H9 (cell line): ENCODE measurements at regions not wholly inside any gene's neighbourhood (a gene's known extent, or its start where the extent isn't known, plus 50 kb on each side); places are given as distances from the start of the nearest gene placed in this dataset.

Source experiments
- DNase-seq: peaks from one replicate; pipeline ENCODE4 v3.0.0-alpha.2; 2017
- H2AFZ ChIP-seq: one replicate; pipeline ENCODE4 v1.6.1; 2013; ENCODE audit warnings: mild to moderate bottlenecking, low read length, control low read depth, moderate library complexity
- H2AK5ac ChIP-seq: 2 replicates; pipeline ENCODE4 v1.6.1; 2013; ENCODE audit warnings: low read length, control low read depth, mixed read lengths; ENCODE audit not compliant: insufficient read length
- H2BK120ac ChIP-seq: one replicate; pipeline ENCODE4 v1.6.1; 2013; ENCODE audit warnings: low read depth, mild to moderate bottlenecking, low read length, control low read depth, inconsistent platforms; ENCODE audit not compliant: poor library complexity, severe bottlenecking
- H2BK12ac ChIP-seq: 2 replicates; pipeline ENCODE4 v1.6.1; 2013; ENCODE audit warnings: low read length, control low read depth, mixed read lengths, low read depth; ENCODE audit not compliant: insufficient read length
- H2BK15ac ChIP-seq: 2 replicates; pipeline ENCODE4 v1.6.1; 2013; ENCODE audit warnings: low read depth, low read length, control low read depth
- H2BK20ac ChIP-seq: one replicate; pipeline ENCODE4 v1.6.1; 2013; ENCODE audit warnings: low read depth, mild to moderate bottlenecking, low read length, control low read depth, inconsistent platforms; ENCODE audit not compliant: poor library complexity, severe bottlenecking
- H2BK5ac ChIP-seq: 2 replicates; pipeline ENCODE4 v1.6.1; 2013; ENCODE audit warnings: low read length, control low read depth, mixed read lengths; ENCODE audit not compliant: insufficient read length
- H3K14ac ChIP-seq: 2 replicates; pipeline ENCODE4 v1.6.1; 2013; ENCODE audit warnings: low read length, control low read depth; ENCODE audit not compliant: insufficient read depth
- H3K18ac ChIP-seq: 2 replicates; pipeline ENCODE4 v1.6.1; 2013; ENCODE audit warnings: low read depth, mild to moderate bottlenecking, mixed read lengths, low read length, control low read depth; ENCODE audit not compliant: insufficient read length
- H3K23ac ChIP-seq: 2 replicates; pipeline ENCODE4 v1.6.1; 2013; ENCODE audit warnings: low read length, control low read depth, mixed read lengths, low read depth; ENCODE audit not compliant: insufficient read length
- H3K23me2 ChIP-seq: 2 replicates; pipeline ENCODE4 v1.6.1; 2013; ENCODE audit warnings: low read depth, mild to moderate bottlenecking, mixed read lengths, low read length, control low read depth; ENCODE audit not compliant: insufficient read length, poor library complexity, severe bottlenecking
- H3K27ac ChIP-seq: 2 replicates; pipeline ENCODE4 v1.5.1; 2013; ENCODE audit warnings: low read length, control low read depth, mixed read lengths, low read depth; ENCODE audit not compliant: insufficient read length
- H3K27me3 ChIP-seq: 2 replicates; pipeline ENCODE4 v1.6.1; 2013; ENCODE audit warnings: low read length, control low read depth, inconsistent platforms; ENCODE audit not compliant: insufficient read depth
- H3K4ac ChIP-seq: 2 replicates; pipeline ENCODE4 v1.6.1; 2013; ENCODE audit warnings: low read depth, mild to moderate bottlenecking, control low read depth, inconsistent platforms, low read length, moderate library complexity
- H3K4me1 ChIP-seq: 2 replicates; pipeline ENCODE4 v1.6.1; 2013; ENCODE audit warnings: low read length, control low read depth, inconsistent platforms; ENCODE audit not compliant: insufficient read depth
- H3K4me2 ChIP-seq: 2 replicates; pipeline ENCODE4 v1.6.1; 2013; ENCODE audit warnings: low read length, control low read depth, mixed read lengths; ENCODE audit not compliant: insufficient read length, insufficient read depth
- H3K56ac ChIP-seq: 2 replicates; pipeline ENCODE4 v1.6.1; 2013; ENCODE audit warnings: low read depth, mild to moderate bottlenecking, mixed read lengths, low read length, control low read depth; ENCODE audit not compliant: insufficient read length
- H3K79me1 ChIP-seq: 2 replicates; pipeline ENCODE4 v1.6.1; 2013; ENCODE audit warnings: low read depth, mild to moderate bottlenecking, moderate library complexity, low read length, control low read depth, inconsistent platforms; ENCODE audit not compliant: insufficient read depth, poor library complexity, severe bottlenecking
- H3K79me2 ChIP-seq: 2 replicates; pipeline ENCODE4 v1.6.1; 2013; ENCODE audit warnings: low read length, control low read depth, inconsistent platforms; ENCODE audit not compliant: insufficient read depth
- H3K9ac ChIP-seq: 2 replicates; pipeline ENCODE4 v1.6.1; 2013; ENCODE audit warnings: low read length, control low read depth, mixed read lengths; ENCODE audit not compliant: insufficient read length; ENCODE audit errors: extremely low read depth
- H3K9me3 ChIP-seq: one replicate; pipeline ENCODE4 v1.6.1; 2013; ENCODE audit warnings: low read depth, low read length, inconsistent platforms; ENCODE audit not compliant: control insufficient read depth
- H3T11ph ChIP-seq: one replicate; pipeline ENCODE4 v1.6.1; 2013; ENCODE audit warnings: mild to moderate bottlenecking, low read length, control low read depth, inconsistent platforms
- H4K20me1 ChIP-seq: one replicate; pipeline ENCODE4 v1.6.1; 2013; ENCODE audit not compliant: control insufficient read depth, insufficient read length, insufficient read depth
- H4K5ac ChIP-seq: 2 replicates; pipeline ENCODE4 v1.6.1; 2013; ENCODE audit warnings: low read depth, mild to moderate bottlenecking, mixed read lengths, low read length, control low read depth; ENCODE audit not compliant: insufficient read length
- H4K8ac ChIP-seq: replicated peaks from 2 replicates; pipeline ENCODE4 v1.6.1; 2013; ENCODE audit warnings: low read length, control low read depth, mixed read lengths, low read depth; ENCODE audit not compliant: insufficient read length
- H4K91ac ChIP-seq: 2 replicates; pipeline ENCODE4 v1.6.1; 2013; ENCODE audit warnings: low read depth, mild to moderate bottlenecking, moderate library complexity, mixed read lengths, low read length, control low read depth; ENCODE audit not compliant: insufficient read length
- H3K27ac Mint-ChIP-seq, 3 experiments: 2 replicates in 2 of 3; 3 replicates in 1 of 3; pipeline ENCODE4 v1.8.0; 2020 to 2021; ENCODE audit warnings: mixed read lengths in 3 of 3, mild to moderate bottlenecking in 1 of 3, moderate library complexity in 1 of 3
- H3K27me3 Mint-ChIP-seq: 2 replicates; pipeline ENCODE4 v1.8.0; 2021; ENCODE audit warnings: low read depth, mild to moderate bottlenecking, moderate library complexity, mixed read lengths
- H3K36me3 Mint-ChIP-seq, 3 experiments: 2 replicates in 2 of 3; 3 replicates in 1 of 3; pipeline ENCODE4 v1.8.0; 2020 to 2021; ENCODE audit warnings: low read depth in 3 of 3, mixed read lengths in 3 of 3; ENCODE audit not compliant: insufficient read depth in 1 of 3
- H3K4me1 Mint-ChIP-seq, 2 experiments: 2 replicates each; pipeline ENCODE4 v1.8.0; 2020; ENCODE audit warnings: mixed read lengths in 2 of 2
- H3K4me3 Mint-ChIP-seq, 2 experiments: 2 replicates in 1 of 2; 3 replicates in 1 of 2; pipeline ENCODE4 v1.8.0; 2020 to 2021; ENCODE audit warnings: mild to moderate bottlenecking in 2 of 2, mixed read lengths in 2 of 2, moderate library complexity in 1 of 2
- H3K9me3 Mint-ChIP-seq, 2 experiments: 2 replicates in 1 of 2; 3 replicates in 1 of 2; pipeline ENCODE4 v1.8.0; 2020; ENCODE audit warnings: mild to moderate bottlenecking in 2 of 2, mixed read lengths in 2 of 2, moderate library complexity in 1 of 2
- WGBS: extraction: QIAGEN DNeasy Blood & Tissue Kit; methylation state at CpG from one replicate; pipeline ENCODE4 v1.1.7; 2013; ENCODE audit warnings: missing lambda C conversion rate, low lambda C conversion rate, mixed read lengths; ENCODE audit not compliant: insufficient read length; ENCODE audit errors: extremely low coverage; 5-methylcytosine and 5-hydroxymethylcytosine counted together
- TF ChIP-seq, protein P1 (sequence below): fragments of 200-600 bp; sonication (generic); conservative IDR thresholded peaks from 3 replicates; pipeline ENCODE4 v1.8.0; 2021; ENCODE audit warnings: antibody characterized with exemption, mild to moderate bottlenecking

DNA sequence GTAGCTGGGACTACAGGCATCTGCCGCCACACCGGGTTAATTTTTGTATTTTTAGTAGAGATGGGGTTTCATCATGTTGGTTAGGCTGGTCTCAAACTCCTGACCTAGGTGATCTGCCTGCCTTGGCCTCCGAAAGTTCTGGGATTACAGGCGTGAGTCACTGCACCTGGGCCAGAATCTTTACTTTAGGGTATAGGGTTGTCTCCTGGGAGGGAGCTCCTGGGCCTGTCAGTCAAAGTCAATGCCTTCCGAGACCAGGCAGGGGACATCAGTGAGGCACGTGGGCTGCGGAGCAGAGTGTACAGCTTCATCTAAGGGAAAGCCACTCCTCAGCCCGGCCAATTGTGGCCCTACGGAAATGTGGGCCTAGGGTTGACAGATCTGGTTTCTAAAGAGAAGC lies 108.6 kb downstream of the FGF18 start:
- no peaks in the 10 kb centered on the region for H3K23me2 ChIP-seq
- H3K79me2 ChIP-seq, result no peaks in the 10 kb centered on the region
- no peaks in the 10 kb centered on the region for H4K20me1 ChIP-seq
- no peak overlapping the region for H4K8ac ChIP-seq
- no peaks in the 10 kb centered on the region for H3K27me3 ChIP-seq
- no peak overlapping the region for H3K4me2 ChIP-seq
- no peak overlapping the region for H3K27ac ChIP-seq
- no peak overlapping the region for H2AFZ ChIP-seq
- H2BK12ac ChIP-seq, result no peak overlapping the region
- H2BK20ac ChIP-seq, result no peak overlapping the region
- H2BK120ac ChIP-seq, result no peak overlapping the region
- Mint-ChIP-seq H3K27me3 (peaks cover 2% of the 10 kb centered on the region), H3K27ac (no peak overlapping the region), H3K4me1 (peaks cover 7 to 19% of the 10 kb centered on the region in 2 experiments), H3K4me3 (no peak overlapping the region), H3K9me3 (no peaks in the 10 kb centered on the region), H3K36me3 (no peaks in the 10 kb centered on the region)
- no peak overlapping the region for H4K5ac ChIP-seq
- no peaks in the 10 kb centered on the region for H3K9me3 ChIP-seq
- no peak overlapping the region for H3K9ac ChIP-seq
- DNase-seq, result no peak
- no peak overlapping the region for H2AK5ac ChIP-seq
- H3T11ph ChIP-seq, result no peak overlapping the region
- no peak overlapping the region for H3K56ac ChIP-seq
- no peaks in the 10 kb centered on the region for H3K4me1 ChIP-seq
- no CpG with 5 or more reads among the region's 9 CpGs for WGBS
- H3K14ac ChIP-seq, result no peak overlapping the region
- no peak overlapping the region for H2BK5ac ChIP-seq
- H3K23ac ChIP-seq, result no peak overlapping the region
- H3K4ac ChIP-seq, result no peak overlapping the region
- no peaks in the 10 kb centered on the region for H3K79me1 ChIP-seq
- H3K18ac ChIP-seq, result no peak overlapping the region
- no peak overlapping the region for H2BK15ac ChIP-seq
- TF ChIP-seq, protein P1, sequence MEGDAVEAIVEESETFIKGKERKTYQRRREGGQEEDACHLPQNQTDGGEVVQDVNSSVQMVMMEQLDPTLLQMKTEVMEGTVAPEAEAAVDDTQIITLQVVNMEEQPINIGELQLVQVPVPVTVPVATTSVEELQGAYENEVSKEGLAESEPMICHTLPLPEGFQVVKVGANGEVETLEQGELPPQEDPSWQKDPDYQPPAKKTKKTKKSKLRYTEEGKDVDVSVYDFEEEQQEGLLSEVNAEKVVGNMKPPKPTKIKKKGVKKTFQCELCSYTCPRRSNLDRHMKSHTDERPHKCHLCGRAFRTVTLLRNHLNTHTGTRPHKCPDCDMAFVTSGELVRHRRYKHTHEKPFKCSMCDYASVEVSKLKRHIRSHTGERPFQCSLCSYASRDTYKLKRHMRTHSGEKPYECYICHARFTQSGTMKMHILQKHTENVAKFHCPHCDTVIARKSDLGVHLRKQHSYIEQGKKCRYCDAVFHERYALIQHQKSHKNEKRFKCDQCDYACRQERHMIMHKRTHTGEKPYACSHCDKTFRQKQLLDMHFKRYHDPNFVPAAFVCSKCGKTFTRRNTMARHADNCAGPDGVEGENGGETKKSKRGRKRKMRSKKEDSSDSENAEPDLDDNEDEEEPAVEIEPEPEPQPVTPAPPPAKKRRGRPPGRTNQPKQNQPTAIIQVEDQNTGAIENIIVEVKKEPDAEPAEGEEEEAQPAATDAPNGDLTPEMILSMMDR, result no peak
- H4K91ac ChIP-seq, result no peak overlapping the region
